ENCODE measurements at regions not wholly inside any gene's neighbourhood (a gene's known extent, or its start where the extent isn't known, plus 50 kb on each side); places are given as distances from the start of the nearest gene placed in this dataset.

DNA sequence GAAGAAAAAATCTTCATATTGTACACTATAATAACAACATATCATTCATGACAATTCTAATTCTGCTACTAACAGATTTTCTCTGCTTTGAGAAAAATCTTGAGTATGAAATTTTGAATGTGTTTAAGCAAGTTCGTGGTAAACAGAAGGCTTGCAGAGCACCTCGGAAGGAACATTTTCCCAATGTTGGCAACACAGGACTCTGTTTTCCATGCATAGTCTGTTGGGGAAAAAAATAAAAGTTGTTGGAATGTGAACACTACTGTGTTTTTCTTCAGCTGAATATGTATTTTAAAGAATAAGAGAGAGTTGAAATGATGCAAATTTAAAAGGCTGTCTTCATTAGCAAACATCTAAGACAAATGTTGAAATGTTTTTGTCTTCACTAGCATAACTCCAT, 54.7 kb upstream of the ANXA10 start:
- Histone ChIP-seq H3K4me3 (no peak overlapping the region), H3K9me3 (replicated peaks; ENCODE audit: control insufficient read depth, insufficient read depth, low read length) (no peaks in the 10 kb centered on the region), H3K9ac (ENCODE audit: control insufficient read depth, insufficient read depth, low read length) (no peak overlapping the region), H3K79me2 (ENCODE audit: control insufficient read depth, insufficient read depth, low read length) (no peaks in the 10 kb centered on the region), H3K36me3 (ENCODE audit: control insufficient read depth in 2 of 2, insufficient read depth in 2 of 2, low read length in 1 of 2) (no peaks in the 10 kb centered on the region), H2AFZ (ENCODE audit: control insufficient read depth, low read depth, low read length) (no peak overlapping the region), H4K20me1 (ENCODE audit: control insufficient read depth, insufficient read depth) (no peaks in the 10 kb centered on the region), H3K27ac (ENCODE audit: control insufficient read depth, insufficient read depth) (no peak overlapping the region), H3K4me2 (ENCODE audit: control insufficient read depth, insufficient read depth) (no peak overlapping the region), H3K27me3 (replicated peaks in 1 of 2; ENCODE audit: control insufficient read depth in 2 of 2, insufficient read depth in 2 of 2, low read length in 1 of 2) (no peaks in the 10 kb centered on the region), H3K4me1 (ENCODE audit: control insufficient read depth, insufficient read depth, low read length) (no peaks in the 10 kb centered on the region)
- in situ Hi-C loops (cut with MboI) (no loop called here), intact Hi-C loops (cut with micrococcal nuclease; ENCODE audit: unreplicated experiment) (no loop called here)
- ChIA-PET SMC1A (ENCODE audit: uncharacterized antibody, unreplicated experiment) (interaction anchor here (0.8 kb wide), 1 partner anchor 48 kb away, joined by 3 read pairs; no protein-coding TSS in a partner anchor), CTCF (no interaction called here), POLR2A (no interaction called here), RAD21 (ENCODE audit: unreplicated experiment) (no interaction called here)
- 17% methylated on average over 2 of the region's 2 CpGs for WGBS (ENCODE audit: insufficient coverage, insufficient replicate concordance, low lambda C conversion rate, missing lambda C conversion rate)
- no peak for FAIRE-seq
- no peak for ATAC-seq
- TF ChIP-seq MXI1 (IDR thresholded peaks at IDR 0.05; ENCODE audit: low read depth, low read length) (no peak), RUNX3 (IDR thresholded peaks at IDR 0.05; ENCODE audit: low read length) (no peak), KAT2A (conservative IDR thresholded peaks at IDR 0.05; ENCODE audit: control insufficient read depth, low read depth, low read length) (no peak), ELK1 (IDR thresholded peaks at IDR 0.05; ENCODE audit: low read depth, low read length) (no peak), NRF1 (conservative IDR thresholded peaks at IDR 0.05; ENCODE audit: low read depth, low read length) (no peak), ZNF274 (IDR thresholded peaks at IDR 0.05; ENCODE audit: insufficient read depth, insufficient read length) (no peak), SREBF2 (IDR thresholded peaks at IDR 0.05; ENCODE audit: low read length) (no peak), POLR2AphosphoS5 (IDR thresholded peaks at IDR 0.05; ENCODE audit: low read length) (no peak), TCF3 (IDR thresholded peaks at IDR 0.05; ENCODE audit: borderline replicate concordance, insufficient read depth, low read depth, low read length) (no peak), NR2C2 (IDR thresholded peaks at IDR 0.05; ENCODE audit: borderline replicate concordance, control insufficient read depth, insufficient read length, low read depth) (no peak), SMAD1 (IDR thresholded peaks at IDR 0.05; ENCODE audit: low read depth, partially characterized antibody) (no peak), MEF2A (IDR thresholded peaks at IDR 0.05; ENCODE audit: insufficient read depth, low read depth, low read length) (no peak), BMI1 (IDR thresholded peaks at IDR 0.05; ENCODE audit: borderline replicate concordance) (no peak)
- TF ChIP-seq, protein P1, sequence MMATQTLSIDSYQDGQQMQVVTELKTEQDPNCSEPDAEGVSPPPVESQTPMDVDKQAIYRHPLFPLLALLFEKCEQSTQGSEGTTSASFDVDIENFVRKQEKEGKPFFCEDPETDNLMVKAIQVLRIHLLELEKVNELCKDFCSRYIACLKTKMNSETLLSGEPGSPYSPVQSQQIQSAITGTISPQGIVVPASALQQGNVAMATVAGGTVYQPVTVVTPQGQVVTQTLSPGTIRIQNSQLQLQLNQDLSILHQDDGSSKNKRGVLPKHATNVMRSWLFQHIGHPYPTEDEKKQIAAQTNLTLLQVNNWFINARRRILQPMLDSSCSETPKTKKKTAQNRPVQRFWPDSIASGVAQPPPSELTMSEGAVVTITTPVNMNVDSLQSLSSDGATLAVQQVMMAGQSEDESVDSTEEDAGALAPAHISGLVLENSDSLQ (IDR thresholded peaks at IDR 0.05) = no peak
- DNase-seq (ENCODE audit: low read depth, low spot score) = no peak
- BruUV-seq (replicated peaks) = no TSS peak

All from GM12878 (cell line).